Activated CD4-positive, alpha-beta memory T cell treated with anti-CD3 and anti-CD28 coated beads, Interleukin-2, amount 10 ng/mL, durations not matched to agents 7 days and 5 days (primary cell): ENCODE measurements at regions not wholly inside any gene's neighbourhood (a gene's known extent, or its start where the extent isn't known, plus 50 kb on each side); places are given as distances from the start of the nearest gene placed in this dataset.

Experiments used
- CTCF ChIA-PET: fragments of 350-600 bp; sonication (Branson Sonifier 250); formaldehyde crosslinking; loops from one replicate; lab custom pipeline; 2021; ENCODE audit warnings: antibody characterized with exemption, inconsistent platforms; lab: Charles Lee
- POLR2A ChIA-PET: fragments of 350-600 bp; sonication (Branson Sonifier 250); formaldehyde crosslinking; loops from one replicate; lab custom pipeline; 2021; ENCODE audit warnings: antibody characterized with exemption; lab: Charles Lee
- DNase-seq: peaks from one replicate; pipeline ENCODE4 v3.0.0-alpha.2; 2020
- H3K27ac Mint-ChIP-seq: one replicate; pipeline ENCODE4 v1.8.0; 2021; ENCODE audit warnings: mild to moderate bottlenecking, mixed read lengths
- H3K27me3 Mint-ChIP-seq: one replicate; pipeline ENCODE4 v1.8.0; 2021; ENCODE audit warnings: mixed read lengths
- H3K36me3 Mint-ChIP-seq: one replicate; pipeline ENCODE4 v1.8.0; 2021; ENCODE audit warnings: low read depth, mixed read lengths
- H3K4me1 Mint-ChIP-seq: one replicate; pipeline ENCODE4 v1.8.0; 2021; ENCODE audit warnings: mixed read lengths
- H3K4me3 Mint-ChIP-seq: one replicate; pipeline ENCODE4 v1.8.0; 2021; ENCODE audit warnings: mild to moderate bottlenecking, mixed read lengths
- H3K9me3 Mint-ChIP-seq: one replicate; pipeline ENCODE4 v1.8.0; 2021; ENCODE audit warnings: mixed read lengths

DNA sequence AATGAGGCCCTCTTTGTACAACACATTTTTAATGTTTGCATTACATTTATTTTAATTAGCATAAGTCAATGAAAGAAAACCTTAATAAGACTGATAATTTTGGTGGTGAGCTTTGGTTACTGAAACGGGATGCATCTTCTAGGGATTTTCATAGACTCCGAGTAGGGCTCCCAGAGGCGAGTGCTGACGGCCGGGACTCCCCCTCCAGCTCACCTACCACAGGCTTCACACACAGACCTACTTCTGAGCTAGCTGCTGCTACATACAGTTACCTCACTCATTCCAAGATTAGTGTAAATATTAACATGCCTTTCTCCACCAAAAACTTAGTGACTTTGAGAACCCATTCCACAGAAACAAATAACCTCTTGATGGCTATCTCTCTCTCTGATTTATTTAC, 271.1 kb downstream of the GALR1 start:
- CTCF ChIA-PET = no interaction called here
- H3K4me3 Mint-ChIP-seq = no peak overlapping the region
- H3K27ac Mint-ChIP-seq = no peak overlapping the region
- no peaks in the 10 kb centered on the region for H3K4me1 Mint-ChIP-seq
- H3K9me3 Mint-ChIP-seq = no peaks in the 10 kb centered on the region
- H3K36me3 Mint-ChIP-seq = no peaks in the 10 kb centered on the region
- H3K27me3 Mint-ChIP-seq = no peaks in the 10 kb centered on the region
- no peak for DNase-seq
- POLR2A ChIA-PET = no interaction called here

DNA sequence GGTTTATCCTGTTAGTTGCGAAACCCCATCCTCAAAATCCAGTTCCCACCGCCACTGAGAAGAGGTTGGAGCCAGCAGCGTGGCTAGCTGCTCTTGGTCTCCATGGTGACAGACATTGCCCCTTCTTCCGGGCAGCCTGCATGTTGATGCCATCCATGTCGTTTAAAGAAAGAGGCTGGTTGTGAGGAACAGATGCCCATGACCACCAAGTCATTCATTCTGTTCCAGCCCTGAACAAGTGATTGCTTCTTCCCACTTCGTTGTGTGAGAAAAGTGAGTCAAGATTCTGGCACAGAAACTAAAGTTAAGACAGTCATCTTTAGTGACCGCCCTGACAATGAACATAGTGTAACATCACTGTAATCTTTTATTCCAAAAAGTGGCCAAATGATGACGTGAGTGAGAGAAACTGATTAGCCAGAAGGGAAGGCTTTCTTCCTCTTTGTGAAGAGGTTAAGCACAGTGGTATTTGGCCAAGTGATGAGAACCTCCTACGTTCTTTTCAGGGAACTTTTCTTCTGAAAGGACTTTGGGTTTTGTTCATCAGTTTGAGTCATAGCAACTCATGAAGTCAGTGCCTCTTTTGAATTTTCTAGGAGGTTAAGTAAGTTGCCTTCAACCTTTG, 272.5 kb downstream of the GALR1 start:
- Mint-ChIP-seq H3K4me1 (no peaks in the 10 kb centered on the region), H3K9me3 (peaks cover 10% of the 10 kb centered on the region)

DNA sequence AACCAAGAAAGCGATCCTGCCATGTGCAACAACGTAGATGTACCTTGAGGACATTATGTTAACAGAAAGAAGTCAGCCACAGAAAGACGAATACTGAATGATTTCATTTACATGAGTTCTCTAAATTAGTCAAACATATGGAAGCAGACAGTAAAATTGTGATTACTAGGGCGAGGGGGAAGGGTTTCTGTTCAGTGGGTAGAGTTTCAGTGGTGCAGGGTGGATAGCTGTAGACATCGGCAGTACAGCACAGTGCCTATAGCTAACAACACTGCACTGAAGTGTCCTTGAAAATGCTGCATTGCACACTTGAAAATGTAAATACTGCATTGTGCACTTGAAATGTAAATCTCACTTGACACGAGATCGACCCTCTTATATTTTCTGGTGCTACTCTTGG, 275.3 kb downstream of the GALR1 start:
- H3K4me3 Mint-ChIP-seq = no peak overlapping the region
- DNase-seq = no peak
- ChIA-PET CTCF (no interaction called here), POLR2A (no interaction called here)
- H3K27me3 Mint-ChIP-seq = no peaks in the 10 kb centered on the region
- peaks cover 16% of the 10 kb centered on the region for H3K9me3 Mint-ChIP-seq
- H3K4me1 Mint-ChIP-seq = no peaks in the 10 kb centered on the region
- no peaks in the 10 kb centered on the region for H3K36me3 Mint-ChIP-seq
- no peak overlapping the region for H3K27ac Mint-ChIP-seq

More for the DNA sequence above, 272.5 kb downstream of the GALR1 start:
- H3K27me3 Mint-ChIP-seq = no peaks in the 10 kb centered on the region
- H3K36me3 Mint-ChIP-seq = no peaks in the 10 kb centered on the region
- no peak for DNase-seq
- H3K4me3 Mint-ChIP-seq = no peak overlapping the region
- H3K27ac Mint-ChIP-seq = no peak overlapping the region
- ChIA-PET POLR2A (no interaction called here), CTCF (no interaction called here)

DNA sequence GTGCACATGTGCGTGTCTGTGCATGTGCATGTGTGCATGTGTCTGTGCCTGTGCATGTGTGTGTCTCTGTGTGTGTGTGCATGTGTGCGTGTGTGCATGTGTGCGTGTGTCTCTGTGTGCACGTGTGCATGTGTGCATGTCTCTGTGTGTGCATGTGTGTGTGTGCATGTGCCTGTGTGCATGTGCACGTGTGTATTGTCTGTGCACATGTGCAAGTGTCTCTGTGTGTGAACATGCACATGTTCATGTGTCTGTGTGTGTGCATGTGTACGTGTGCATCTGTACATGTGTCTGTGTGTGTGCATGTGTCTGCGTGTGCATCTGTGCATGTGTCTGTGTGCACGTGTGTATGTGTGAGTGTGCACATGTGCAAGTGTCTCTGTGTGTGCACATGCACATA, 277.3 kb downstream of the GALR1 start:
- Mint-ChIP-seq H3K4me1 (no peaks in the 10 kb centered on the region), H3K4me3 (no peak overlapping the region), H3K27me3 (no peaks in the 10 kb centered on the region), H3K27ac (no peak overlapping the region), H3K36me3 (no peaks in the 10 kb centered on the region), H3K9me3 (peaks cover 16% of the 10 kb centered on the region)
- ChIA-PET POLR2A (no interaction called here), CTCF (no interaction called here)
- no peak for DNase-seq

DNA sequence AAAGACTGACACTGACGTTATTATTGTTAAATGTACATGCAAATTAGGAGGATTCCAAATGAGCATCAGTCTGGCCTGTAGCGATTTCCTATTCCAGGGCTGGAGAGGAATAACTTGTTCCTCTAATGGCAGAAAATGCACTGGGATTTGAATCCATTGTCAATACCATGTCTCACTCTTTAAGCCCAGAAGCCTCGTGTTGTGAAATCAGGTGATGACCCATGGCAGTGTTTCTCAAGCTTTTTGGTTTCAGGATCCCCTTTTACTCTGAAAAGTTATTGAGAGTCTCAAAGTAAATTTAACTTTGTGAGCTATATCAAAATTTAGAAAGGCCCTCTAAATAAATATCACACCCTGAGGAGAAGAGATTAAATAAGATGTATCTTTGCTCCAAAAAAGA, 279.2 kb downstream of the GALR1 start:
- H3K27me3 Mint-ChIP-seq = no peaks in the 10 kb centered on the region
- ChIA-PET POLR2A (no interaction called here), CTCF (no interaction called here)
- H3K27ac Mint-ChIP-seq = no peak overlapping the region
- no peak overlapping the region for H3K4me3 Mint-ChIP-seq
- no peak for DNase-seq
- peaks cover 16% of the 10 kb centered on the region for H3K9me3 Mint-ChIP-seq
- no peaks in the 10 kb centered on the region for H3K4me1 Mint-ChIP-seq
- no peaks in the 10 kb centered on the region for H3K36me3 Mint-ChIP-seq

DNA sequence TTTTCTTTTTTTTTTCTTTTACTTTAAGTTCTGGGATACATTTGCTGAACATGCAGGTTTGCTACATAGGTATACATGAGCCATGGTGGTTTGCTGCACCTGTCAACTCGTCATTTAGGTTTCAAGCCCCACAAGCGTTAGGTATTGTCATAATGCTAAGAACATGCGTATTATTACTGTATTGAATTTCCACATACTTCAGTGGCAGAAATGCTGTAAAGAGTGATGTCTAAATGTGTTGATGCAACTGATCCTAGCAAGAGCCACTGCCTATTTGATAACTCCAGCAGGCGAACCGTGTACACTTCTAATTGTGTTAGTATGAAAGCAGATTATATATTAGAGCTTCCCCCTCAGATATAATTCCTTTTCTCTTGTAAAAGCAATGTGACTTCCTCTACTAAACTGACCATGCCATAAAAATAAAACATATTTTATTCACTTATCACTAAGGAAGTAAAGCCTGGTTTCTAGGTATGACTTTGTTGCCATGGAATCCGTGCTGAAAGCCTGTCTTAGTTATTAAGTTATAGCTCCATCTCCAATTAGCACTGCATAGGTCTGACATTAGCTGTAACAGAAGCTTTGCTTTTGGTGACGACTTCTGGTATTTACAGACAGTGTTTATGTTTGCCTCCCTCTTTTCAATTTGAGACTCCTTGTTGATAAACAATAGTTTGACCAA, 280.0 kb downstream of the GALR1 start:
- no peak overlapping the region for H3K27ac Mint-ChIP-seq
- POLR2A ChIA-PET = no interaction called here

DNA sequence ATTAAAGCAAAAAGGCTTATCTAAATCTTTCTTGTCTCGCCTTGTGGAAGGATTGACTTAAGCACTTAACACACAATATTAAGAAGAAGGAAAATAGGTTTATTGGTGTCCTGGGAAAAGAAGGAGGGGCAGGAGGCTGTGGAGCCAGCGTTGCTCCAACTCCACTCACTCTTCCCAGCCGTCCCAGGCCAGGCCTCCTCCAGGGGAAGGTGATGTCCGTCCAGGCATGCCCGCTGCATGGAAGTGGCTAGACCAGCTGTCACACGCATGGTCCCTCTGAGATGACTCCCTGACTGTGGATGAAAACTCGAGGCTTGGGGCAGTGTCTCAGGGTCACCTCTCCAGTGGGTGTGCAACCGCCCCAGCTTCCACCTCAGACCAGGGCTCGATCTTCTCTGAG, 281.1 kb downstream of the GALR1 start:
- ChIA-PET POLR2A (no interaction called here), CTCF (no interaction called here)
- no peak for DNase-seq
- H3K27ac Mint-ChIP-seq = no peak overlapping the region
- H3K36me3 Mint-ChIP-seq = no peaks in the 10 kb centered on the region
- no peak overlapping the region for H3K4me3 Mint-ChIP-seq
- H3K27me3 Mint-ChIP-seq = no peaks in the 10 kb centered on the region
- H3K9me3 Mint-ChIP-seq = peaks cover 16% of the 10 kb centered on the region
- no peaks in the 10 kb centered on the region for H3K4me1 Mint-ChIP-seq

More for the DNA sequence above, 280.0 kb downstream of the GALR1 start:
- H3K4me1 Mint-ChIP-seq = no peaks in the 10 kb centered on the region
- no peak overlapping the region for H3K4me3 Mint-ChIP-seq
- peaks cover 16% of the 10 kb centered on the region for H3K9me3 Mint-ChIP-seq
- no peaks in the 10 kb centered on the region for H3K27me3 Mint-ChIP-seq
- DNase-seq = no peak
- no peaks in the 10 kb centered on the region for H3K36me3 Mint-ChIP-seq
- CTCF ChIA-PET = no interaction called here

DNA sequence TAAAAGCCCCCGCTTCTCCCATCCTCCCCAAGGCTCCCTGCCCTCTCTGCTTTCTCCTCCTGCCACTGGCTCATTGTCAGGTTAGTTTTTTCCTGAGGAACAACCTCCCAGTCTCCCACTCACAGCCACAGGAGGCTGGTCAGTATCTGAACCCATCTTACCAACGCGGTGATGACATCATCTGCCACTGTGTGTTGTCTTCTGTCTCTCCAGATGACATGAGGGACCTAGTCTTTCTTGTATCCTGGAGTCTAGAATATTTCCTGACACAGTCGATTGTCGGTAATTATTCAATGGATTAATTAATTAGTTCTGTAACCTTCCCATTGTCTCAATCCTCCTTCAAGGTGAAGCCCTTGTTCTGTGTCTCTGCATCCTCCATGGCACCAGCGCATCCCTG, 290.2 kb downstream of the GALR1 start:
- Mint-ChIP-seq H3K4me3 (no peak overlapping the region), H3K36me3 (no peaks in the 10 kb centered on the region), H3K4me1 (no peaks in the 10 kb centered on the region), H3K9me3 (no peaks in the 10 kb centered on the region), H3K27me3 (no peaks in the 10 kb centered on the region), H3K27ac (no peak overlapping the region)
- POLR2A ChIA-PET = no interaction called here
- DNase-seq = no peak
- CTCF ChIA-PET = no interaction called here

DNA sequence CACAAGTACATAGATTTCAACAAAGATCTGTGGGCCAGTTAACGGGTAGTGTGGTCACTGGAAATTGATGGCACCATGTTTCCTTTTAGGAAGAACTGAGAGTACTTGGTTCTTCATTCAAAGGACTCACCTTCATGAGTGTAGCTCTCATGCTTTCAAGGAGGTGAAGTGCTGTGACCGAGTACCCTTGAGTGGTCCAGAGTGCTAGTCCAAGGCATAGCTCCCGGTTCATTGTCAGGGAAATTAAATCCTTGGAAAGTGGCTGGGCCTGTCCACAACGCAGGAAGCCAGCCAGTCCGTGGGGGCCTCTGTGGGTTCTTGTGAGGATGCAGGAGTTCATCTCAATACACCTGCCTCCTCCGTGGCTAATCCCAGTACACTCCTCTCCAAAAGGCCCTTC, 295.1 kb downstream of the GALR1 start:
- CTCF ChIA-PET = no interaction called here
- no peaks in the 10 kb centered on the region for H3K36me3 Mint-ChIP-seq
- no peak overlapping the region for H3K4me3 Mint-ChIP-seq
- no peaks in the 10 kb centered on the region for H3K27me3 Mint-ChIP-seq
- POLR2A ChIA-PET = no interaction called here
- H3K9me3 Mint-ChIP-seq = no peaks in the 10 kb centered on the region
- no peak overlapping the region for H3K27ac Mint-ChIP-seq
- no peak for DNase-seq
- no peaks in the 10 kb centered on the region for H3K4me1 Mint-ChIP-seq

DNA sequence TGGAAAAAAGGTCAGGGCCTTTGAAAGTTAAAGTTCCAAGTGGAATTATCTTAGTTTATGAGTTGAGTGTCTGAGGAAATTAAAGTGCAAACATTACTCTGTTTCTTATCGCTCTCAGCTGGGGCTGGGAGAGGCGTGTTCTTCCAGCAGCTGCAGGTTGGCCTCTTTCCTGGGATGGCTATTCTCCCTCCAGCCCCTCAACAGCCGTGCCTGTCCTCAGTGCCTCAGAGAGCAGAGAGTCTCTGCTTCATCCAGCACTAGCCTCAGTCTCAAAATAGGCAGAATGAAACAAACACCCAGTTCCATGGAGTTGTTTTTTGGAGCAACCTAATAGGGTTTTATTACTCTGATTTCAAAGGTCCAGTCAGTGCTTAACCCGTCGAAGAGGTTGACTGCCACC, 298.1 kb downstream of the GALR1 start:
- CTCF ChIA-PET = no interaction called here
- no peaks in the 10 kb centered on the region for H3K4me1 Mint-ChIP-seq
- H3K36me3 Mint-ChIP-seq = no peaks in the 10 kb centered on the region
- POLR2A ChIA-PET = no interaction called here
- H3K27ac Mint-ChIP-seq = no peak overlapping the region
- no peaks in the 10 kb centered on the region for H3K9me3 Mint-ChIP-seq
- H3K27me3 Mint-ChIP-seq = no peaks in the 10 kb centered on the region
- no peak overlapping the region for H3K4me3 Mint-ChIP-seq
- DNase-seq = no peak

DNA sequence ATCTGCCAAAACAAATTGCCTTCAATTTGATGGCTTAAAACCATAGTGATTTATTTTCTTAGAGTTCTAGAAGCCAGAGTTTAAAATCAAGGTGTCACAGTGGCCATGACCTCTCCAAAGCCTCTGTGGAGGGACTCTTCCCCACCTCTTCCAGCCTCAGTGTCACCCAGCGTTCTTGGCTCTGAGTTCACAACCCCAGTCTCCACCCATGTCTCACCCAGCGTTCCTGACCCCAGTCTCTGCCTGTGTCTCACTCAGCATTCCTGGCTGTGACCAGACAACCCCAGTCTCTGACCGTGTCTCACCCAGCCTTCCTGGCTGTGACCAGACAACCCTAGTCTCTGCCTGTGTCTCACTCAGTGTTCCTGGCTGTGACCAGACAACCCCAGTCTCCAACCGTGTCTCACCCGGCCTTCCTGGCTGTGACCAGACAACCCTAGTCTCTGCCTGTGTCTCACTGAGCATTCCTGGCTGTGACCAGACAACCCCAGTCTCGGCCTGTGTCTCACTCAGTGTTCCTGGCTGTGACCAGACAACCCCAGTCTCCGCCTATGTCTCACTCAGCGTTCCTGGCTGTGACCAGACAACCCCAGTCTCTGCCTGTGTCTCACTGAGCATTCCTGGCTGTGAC, 299.3 kb downstream of the GALR1 start:
- Mint-ChIP-seq H3K36me3 (no peaks in the 10 kb centered on the region), H3K27ac (no peak overlapping the region), H3K4me1 (no peaks in the 10 kb centered on the region), H3K27me3 (no peaks in the 10 kb centered on the region), H3K4me3 (no peak overlapping the region), H3K9me3 (no peaks in the 10 kb centered on the region)
- ChIA-PET CTCF (no interaction called here), POLR2A (no interaction called here)
- no peak for DNase-seq

DNA sequence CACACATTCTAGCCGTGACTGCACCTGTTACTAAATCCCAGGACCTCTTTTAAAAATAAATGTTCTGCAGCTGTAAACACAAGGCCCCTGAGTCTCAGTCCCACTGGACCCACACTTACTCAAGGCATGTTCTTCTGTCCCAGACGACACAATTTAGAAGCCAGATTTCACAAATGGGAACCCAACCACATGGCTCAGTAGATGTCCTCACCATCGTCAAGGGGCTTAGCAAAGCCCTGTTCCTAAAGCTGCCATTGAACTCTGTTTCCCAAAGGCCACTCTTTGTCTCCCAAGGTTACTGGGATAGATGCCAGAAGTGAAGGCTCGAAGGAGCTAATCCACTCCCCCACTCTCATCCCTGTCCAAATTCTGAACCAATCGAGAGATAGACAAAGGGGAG, 301.0 kb downstream of the GALR1 start:
- ChIA-PET POLR2A (no interaction called here), CTCF (no interaction called here)
- no peak for DNase-seq
- Mint-ChIP-seq H3K36me3 (no peaks in the 10 kb centered on the region), H3K4me1 (no peaks in the 10 kb centered on the region), H3K27me3 (no peaks in the 10 kb centered on the region), H3K9me3 (no peaks in the 10 kb centered on the region), H3K4me3 (no peak overlapping the region), H3K27ac (no peak overlapping the region)

DNA sequence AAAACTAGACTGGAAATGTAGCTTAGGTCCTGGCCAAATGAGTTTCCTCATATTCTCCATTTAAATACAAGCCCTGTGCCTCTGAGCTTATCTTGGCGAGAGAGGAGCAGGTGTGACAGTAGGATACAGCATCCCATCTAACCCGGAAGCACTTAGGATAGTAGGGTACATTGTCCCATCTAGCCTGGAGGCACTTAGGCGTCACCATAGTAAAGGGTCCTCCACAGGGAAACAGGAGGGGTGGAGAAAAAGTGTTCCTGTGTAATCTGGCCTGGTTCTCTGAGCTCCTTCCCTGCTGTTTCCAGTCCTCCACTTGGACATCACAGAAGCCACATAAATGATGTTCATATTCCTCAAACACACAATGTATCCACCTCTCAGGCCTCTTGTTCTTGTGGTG, 301.4 kb downstream of the GALR1 start:
- H3K27ac Mint-ChIP-seq = no peak overlapping the region
- no peaks in the 10 kb centered on the region for H3K9me3 Mint-ChIP-seq
- ChIA-PET POLR2A (no interaction called here), CTCF (no interaction called here)
- no peaks in the 10 kb centered on the region for H3K36me3 Mint-ChIP-seq
- no peak for DNase-seq
- no peak overlapping the region for H3K4me3 Mint-ChIP-seq
- H3K27me3 Mint-ChIP-seq = no peaks in the 10 kb centered on the region
- H3K4me1 Mint-ChIP-seq = no peaks in the 10 kb centered on the region

DNA sequence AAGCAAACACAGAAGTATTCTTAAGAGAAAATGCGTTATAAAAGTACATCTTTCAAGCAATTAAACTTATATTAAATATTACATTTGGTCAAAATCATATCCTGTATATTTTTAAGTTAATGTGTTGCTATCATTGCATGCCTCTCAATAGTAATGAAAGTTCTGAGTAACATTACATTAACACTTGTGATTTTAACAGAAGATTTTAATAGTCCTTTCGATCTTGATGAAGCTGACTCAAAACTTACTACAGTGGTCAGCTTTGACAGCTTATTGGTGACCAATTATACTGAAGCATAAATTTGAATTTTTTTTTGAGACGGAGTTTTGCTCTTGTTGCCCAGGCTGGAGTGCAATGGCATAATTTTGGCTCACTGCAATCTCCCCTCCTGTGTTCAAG, 303.3 kb downstream of the GALR1 start:
- CTCF ChIA-PET = no interaction called here
- POLR2A ChIA-PET = no interaction called here

More for the DNA sequence above, 303.3 kb downstream of the GALR1 start:
- Mint-ChIP-seq H3K4me1 (no peaks in the 10 kb centered on the region), H3K9me3 (no peaks in the 10 kb centered on the region), H3K27me3 (no peaks in the 10 kb centered on the region), H3K4me3 (no peak overlapping the region), H3K36me3 (no peaks in the 10 kb centered on the region), H3K27ac (no peak overlapping the region)
- DNase-seq = no peak
